ENCODE measurements at regions not wholly inside any gene's neighbourhood (a gene's known extent, or its start where the extent isn't known, plus 50 kb on each side); places are given as distances from the start of the nearest gene placed in this dataset.
"Not testable (repeated sequence)": the region's sequence is repeated elsewhere in the genome, so short reads cannot be mapped to it uniquely, and the experiment has no call there.

DNA sequence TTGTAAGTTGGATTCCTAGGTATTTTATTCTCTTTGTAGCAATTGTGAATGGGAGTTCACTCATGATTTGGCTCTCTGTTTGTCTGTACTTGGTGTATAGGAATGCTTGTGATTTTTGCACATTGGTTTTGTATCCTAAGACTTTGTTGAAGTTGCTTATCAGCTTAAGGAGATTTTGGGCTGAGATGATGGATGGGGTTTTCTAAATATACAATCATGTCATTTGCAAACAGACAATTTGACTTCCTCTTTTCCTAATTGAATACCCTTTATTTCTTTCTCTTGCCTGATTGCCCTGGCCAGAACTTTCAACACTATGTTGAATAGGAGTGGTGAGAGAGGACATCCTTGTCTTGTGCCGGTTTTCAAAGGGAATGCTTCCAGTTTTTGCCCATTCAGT is 391.8 kb downstream of the NPIPA7 start:
- not testable (repeated sequence) for H3K9me3 Mint-ChIP-seq; H3K4me3 Mint-ChIP-seq; H3K27me3 Mint-ChIP-seq (ENCODE audit: low read depth); H3K36me3 Mint-ChIP-seq (ENCODE audit: low read depth); H3K4me1 Mint-ChIP-seq (ENCODE audit: low read depth); H3K27ac Mint-ChIP-seq

DNA sequence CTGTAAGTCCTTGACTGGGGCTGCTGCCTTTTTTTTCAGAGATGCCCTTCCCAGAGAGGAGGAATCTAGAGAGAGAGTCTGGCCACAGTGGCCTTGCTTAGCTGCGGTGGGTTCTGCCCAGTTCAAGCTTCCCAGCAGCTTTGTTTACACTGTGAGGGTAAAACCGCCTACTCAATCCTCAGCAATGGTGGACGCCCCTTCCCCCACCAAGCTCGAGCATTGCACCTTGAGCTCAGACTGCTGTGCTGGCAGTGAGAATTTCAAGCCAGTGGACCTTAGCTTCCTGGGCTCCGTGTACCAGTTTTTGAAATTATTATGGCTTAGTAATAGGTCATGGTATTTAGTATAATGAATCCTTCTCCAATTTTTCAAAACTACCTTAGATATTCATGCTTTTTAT is 395.4 kb downstream of the NPIPA7 start:
- no peaks in the 10 kb centered on the region for H3K36me3 Mint-ChIP-seq (ENCODE audit: low read depth)
- no peaks in the 10 kb centered on the region for H3K9me3 Mint-ChIP-seq
- H3K27me3 Mint-ChIP-seq (ENCODE audit: low read depth) = no peaks in the 10 kb centered on the region
- H3K27ac Mint-ChIP-seq = no peak overlapping the region
- no peak overlapping the region for H3K4me3 Mint-ChIP-seq
- H3K4me1 Mint-ChIP-seq (ENCODE audit: low read depth) = no peaks in the 10 kb centered on the region

DNA sequence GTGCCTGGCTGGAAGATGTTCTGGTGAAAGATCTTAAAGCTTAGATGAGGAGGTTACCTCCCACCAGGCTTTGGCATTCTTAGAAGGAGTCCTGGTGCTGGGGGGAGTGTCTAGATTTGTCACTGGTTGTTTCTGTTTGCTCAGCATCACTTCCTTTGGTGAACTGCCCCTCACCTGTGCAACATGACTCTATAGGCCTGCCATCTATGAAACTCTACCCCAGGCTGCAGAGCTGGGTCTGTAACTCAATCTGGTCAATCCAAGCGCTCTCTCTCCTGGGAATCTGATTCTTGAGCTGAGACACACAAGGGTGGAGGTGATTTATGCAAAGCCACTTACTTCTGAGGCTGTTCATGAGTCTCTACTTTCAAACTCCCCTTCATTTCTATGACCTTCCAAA is 399.4 kb downstream of the NPIPA7 start:
- Mint-ChIP-seq H3K27ac (no peak overlapping the region), H3K9me3 (no peaks in the 10 kb centered on the region), H3K4me3 (no peak overlapping the region), H3K4me1 (ENCODE audit: low read depth) (no peaks in the 10 kb centered on the region), H3K36me3 (ENCODE audit: low read depth) (no peaks in the 10 kb centered on the region), H3K27me3 (ENCODE audit: low read depth) (no peaks in the 10 kb centered on the region)

DNA sequence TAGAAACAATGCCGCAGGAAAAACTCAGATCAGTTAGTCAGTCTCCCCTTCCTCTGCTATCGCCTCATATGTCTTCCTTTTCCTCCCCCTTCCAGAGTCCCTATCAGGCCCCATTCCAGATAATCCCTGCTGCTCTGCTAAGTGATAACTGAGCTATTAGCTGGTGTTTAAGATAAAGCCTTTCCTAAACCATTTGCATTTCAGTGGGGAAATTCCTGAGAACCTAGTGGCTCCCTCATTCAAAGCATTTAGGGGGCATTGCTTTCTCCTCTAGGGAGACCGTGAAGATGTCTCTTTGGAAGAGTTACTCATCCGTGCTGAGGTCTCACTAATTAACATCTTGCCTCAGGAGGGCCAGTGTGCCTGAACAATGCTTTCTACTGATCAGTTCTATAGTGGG is 401.6 kb downstream of the NPIPA7 start:
- H3K27me3 Mint-ChIP-seq (ENCODE audit: low read depth) = no peaks in the 10 kb centered on the region
- H3K27ac Mint-ChIP-seq = no peak overlapping the region
- no peak overlapping the region for H3K4me3 Mint-ChIP-seq
- H3K4me1 Mint-ChIP-seq (ENCODE audit: low read depth) = no peaks in the 10 kb centered on the region
- H3K36me3 Mint-ChIP-seq (ENCODE audit: low read depth) = no peaks in the 10 kb centered on the region
- no peaks in the 10 kb centered on the region for H3K9me3 Mint-ChIP-seq

DNA sequence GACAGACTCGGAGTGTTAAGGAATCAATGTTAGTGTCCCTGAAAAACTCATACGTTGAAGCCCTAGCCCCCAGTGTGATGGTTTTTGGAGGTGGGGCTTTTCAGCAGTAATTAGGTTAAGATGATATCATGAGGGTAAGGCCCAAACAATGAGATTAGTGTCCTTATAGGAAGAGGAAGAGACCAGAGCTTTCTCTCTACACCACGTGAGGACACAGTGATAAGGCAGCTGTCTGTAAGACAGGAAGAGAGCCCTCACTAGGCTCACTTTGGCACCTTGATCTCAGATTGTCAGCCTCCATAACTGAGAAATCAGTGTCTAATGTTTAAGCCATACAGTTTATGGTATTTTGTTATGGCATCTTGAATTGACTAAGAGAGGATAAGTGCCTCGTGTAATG is 403.2 kb downstream of the NPIPA7 start:
- Mint-ChIP-seq H3K27ac (no peak overlapping the region), H3K27me3 (ENCODE audit: low read depth) (no peaks in the 10 kb centered on the region), H3K36me3 (ENCODE audit: low read depth) (no peaks in the 10 kb centered on the region), H3K9me3 (no peaks in the 10 kb centered on the region), H3K4me1 (ENCODE audit: low read depth) (no peaks in the 10 kb centered on the region), H3K4me3 (no peak overlapping the region)

DNA sequence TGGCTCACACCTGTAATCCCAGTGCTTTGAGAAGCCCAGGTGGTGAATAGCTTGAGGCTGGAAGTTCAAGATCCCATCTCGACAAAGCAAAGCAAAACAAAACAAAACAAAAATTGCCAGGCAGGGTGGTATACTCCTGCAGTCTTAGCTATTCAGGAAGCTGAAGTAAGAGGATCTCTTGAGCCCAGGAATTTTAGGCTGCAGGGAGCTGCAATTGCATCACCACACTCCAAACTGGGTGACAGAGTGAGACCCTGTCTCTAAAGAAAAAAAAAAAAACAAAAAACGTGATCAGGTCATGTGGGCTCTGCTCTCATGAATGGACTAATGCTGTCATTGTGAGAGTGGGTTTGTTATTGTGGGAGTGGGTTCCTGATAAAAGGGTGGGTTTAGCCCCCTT is 409.1 kb downstream of the NPIPA7 start:
- Mint-ChIP-seq H3K36me3 (ENCODE audit: low read depth) (no peaks in the 10 kb centered on the region), H3K4me1 (ENCODE audit: low read depth) (no peaks in the 10 kb centered on the region), H3K4me3 (no peak overlapping the region), H3K9me3 (peaks cover 7% of the 10 kb centered on the region), H3K27me3 (ENCODE audit: low read depth) (no peaks in the 10 kb centered on the region), H3K27ac (no peak overlapping the region)

DNA sequence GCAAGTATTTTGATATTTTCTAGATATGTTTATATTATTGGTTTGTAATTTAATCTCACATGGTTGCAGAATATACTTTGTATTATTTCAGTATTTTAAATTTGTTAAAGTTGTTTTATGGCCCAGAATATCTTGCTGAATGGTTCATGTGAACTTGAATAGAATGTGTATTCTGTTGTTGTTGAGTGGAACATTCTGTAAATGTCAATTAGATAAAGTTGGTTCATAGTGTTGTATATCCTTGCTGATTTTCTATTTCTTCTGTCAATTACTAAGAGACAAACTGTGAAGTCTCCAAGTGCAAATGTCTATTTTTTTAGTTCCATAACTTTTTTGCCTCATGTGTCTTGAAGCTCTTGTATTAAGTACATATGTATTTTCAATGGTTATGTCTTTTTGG is 411.7 kb downstream of the NPIPA7 start:
- no peak overlapping the region for H3K27ac Mint-ChIP-seq
- H3K4me1 Mint-ChIP-seq (ENCODE audit: low read depth) = no peaks in the 10 kb centered on the region
- peaks cover 7% of the 10 kb centered on the region for H3K9me3 Mint-ChIP-seq
- H3K27me3 Mint-ChIP-seq (ENCODE audit: low read depth) = no peaks in the 10 kb centered on the region
- no peaks in the 10 kb centered on the region for H3K36me3 Mint-ChIP-seq (ENCODE audit: low read depth)
- no peak overlapping the region for H3K4me3 Mint-ChIP-seq

DNA sequence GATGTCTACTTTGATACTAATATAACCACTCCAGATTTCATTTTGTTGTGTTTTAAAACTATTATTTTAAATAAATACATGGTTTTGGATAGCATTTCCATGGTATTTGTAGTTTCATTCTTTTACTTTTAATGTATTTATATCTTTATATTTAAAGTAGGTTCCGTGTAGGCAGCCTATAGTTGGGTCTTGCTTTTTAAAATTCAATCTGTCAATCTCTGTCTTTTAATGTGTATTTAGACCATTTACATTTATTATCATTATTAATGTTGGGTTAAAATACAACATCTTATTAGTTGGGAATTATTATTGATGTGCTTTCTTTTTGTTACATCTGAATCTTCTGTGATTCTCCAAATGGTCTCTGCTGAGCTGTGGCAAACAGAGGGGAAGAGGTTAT is 412.1 kb downstream of the NPIPA7 start:
- Mint-ChIP-seq H3K27ac (no peak overlapping the region), H3K9me3 (peaks cover 7% of the 10 kb centered on the region), H3K27me3 (ENCODE audit: low read depth) (no peaks in the 10 kb centered on the region), H3K4me3 (no peak overlapping the region), H3K4me1 (ENCODE audit: low read depth) (no peaks in the 10 kb centered on the region), H3K36me3 (ENCODE audit: low read depth) (no peaks in the 10 kb centered on the region)

DNA sequence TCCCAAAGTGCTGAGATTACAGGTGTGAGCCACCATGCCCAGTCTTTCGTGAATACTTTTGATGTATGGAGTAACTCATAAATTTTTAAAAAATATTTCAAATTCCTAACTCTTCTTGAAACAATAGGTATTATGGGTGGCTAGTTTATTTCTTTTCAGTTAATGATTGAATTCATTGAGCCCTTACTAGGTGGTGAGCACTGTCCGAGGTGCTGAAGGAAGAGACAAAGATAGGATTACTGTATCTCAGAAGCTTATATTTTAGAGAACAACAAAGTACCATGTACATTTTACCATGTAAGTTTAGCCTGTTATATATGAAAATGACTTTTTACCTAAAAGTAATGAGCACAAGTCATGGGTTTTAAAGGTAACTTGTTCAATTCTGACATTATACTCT is 418.3 kb downstream of the NPIPA7 start:
- Mint-ChIP-seq H3K36me3 (ENCODE audit: low read depth) (no peaks in the 10 kb centered on the region), H3K27ac (no peak overlapping the region), H3K27me3 (ENCODE audit: low read depth) (no peaks in the 10 kb centered on the region), H3K9me3 (peaks cover under 1% of the 10 kb centered on the region), H3K4me1 (ENCODE audit: low read depth) (no peaks in the 10 kb centered on the region), H3K4me3 (no peak overlapping the region)

DNA sequence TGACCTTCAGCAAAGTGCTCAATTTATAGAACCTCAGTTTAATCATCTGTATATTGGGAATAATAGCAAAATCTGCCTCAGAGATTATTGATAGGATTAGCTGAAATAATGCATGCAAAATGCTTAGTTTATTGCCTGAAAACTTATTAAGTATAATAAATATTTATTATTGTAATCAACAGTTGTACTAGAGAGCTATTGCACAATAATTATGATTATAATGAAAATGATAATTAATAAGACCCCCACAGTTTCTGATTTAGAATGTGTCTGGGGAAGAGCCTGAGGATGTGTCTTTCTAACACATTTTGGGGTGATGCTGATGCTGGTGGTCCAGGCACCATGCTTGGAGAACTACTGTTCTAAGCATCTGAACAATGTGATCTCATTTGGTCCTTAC is 419.6 kb downstream of the NPIPA7 start:
- no peaks in the 10 kb centered on the region for H3K4me1 Mint-ChIP-seq (ENCODE audit: low read depth)
- no peak overlapping the region for H3K27ac Mint-ChIP-seq
- no peaks in the 10 kb centered on the region for H3K9me3 Mint-ChIP-seq
- no peaks in the 10 kb centered on the region for H3K36me3 Mint-ChIP-seq (ENCODE audit: low read depth)
- H3K4me3 Mint-ChIP-seq = no peak overlapping the region
- no peaks in the 10 kb centered on the region for H3K27me3 Mint-ChIP-seq (ENCODE audit: low read depth)

DNA sequence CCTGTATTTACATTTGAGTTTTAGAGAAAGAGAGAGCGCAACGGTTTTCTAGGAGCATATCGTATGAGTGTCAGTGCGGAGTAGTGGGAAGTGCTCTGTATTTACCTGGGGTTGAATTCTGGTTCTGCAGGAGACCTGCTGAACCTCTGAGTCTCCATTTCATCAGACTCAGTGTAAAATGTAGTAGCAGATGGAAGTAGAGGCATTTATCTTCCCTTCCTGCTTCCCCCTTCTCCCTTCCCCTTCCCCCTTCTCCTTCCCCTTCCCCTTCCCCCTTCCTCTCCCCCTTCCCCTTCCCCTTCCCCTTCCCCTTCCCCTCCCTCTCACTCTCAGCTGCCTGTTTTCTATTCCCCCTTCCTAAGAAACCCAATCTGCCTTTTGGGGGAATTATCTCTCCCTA is 426.9 kb downstream of the NPIPA7 start:
- Mint-ChIP-seq H3K4me1 (ENCODE audit: low read depth) (no peaks in the 10 kb centered on the region), H3K27ac (no peak overlapping the region), H3K36me3 (ENCODE audit: low read depth) (no peaks in the 10 kb centered on the region), H3K27me3 (ENCODE audit: low read depth) (no peaks in the 10 kb centered on the region), H3K9me3 (no peaks in the 10 kb centered on the region), H3K4me3 (no peak overlapping the region)

DNA sequence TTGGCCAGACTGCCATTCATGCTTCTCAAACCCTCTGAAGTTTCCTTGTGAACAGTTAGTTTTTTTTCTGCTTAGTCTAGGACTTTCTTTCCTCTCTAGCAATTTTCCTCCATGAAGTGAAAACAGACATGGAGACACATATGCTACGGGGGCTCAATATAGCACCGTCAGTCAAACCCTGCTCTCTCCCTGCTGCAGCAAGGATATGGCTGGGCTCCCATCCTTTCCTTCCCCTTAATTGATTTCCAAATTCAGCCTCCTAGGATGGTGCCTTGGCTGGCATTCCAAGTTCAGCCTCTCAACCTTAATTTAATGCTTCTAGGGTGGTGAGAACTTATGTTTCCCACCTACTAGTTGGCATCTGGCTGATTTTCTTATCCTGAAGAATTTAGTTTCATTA is 436.7 kb downstream of the NPIPA7 start:
- H3K27me3 Mint-ChIP-seq (ENCODE audit: low read depth) = no peaks in the 10 kb centered on the region
- no peaks in the 10 kb centered on the region for H3K4me1 Mint-ChIP-seq (ENCODE audit: low read depth)
- no peak overlapping the region for H3K4me3 Mint-ChIP-seq
- H3K27ac Mint-ChIP-seq = no peak overlapping the region
- no peaks in the 10 kb centered on the region for H3K36me3 Mint-ChIP-seq (ENCODE audit: low read depth)
- H3K9me3 Mint-ChIP-seq = no peaks in the 10 kb centered on the region

DNA sequence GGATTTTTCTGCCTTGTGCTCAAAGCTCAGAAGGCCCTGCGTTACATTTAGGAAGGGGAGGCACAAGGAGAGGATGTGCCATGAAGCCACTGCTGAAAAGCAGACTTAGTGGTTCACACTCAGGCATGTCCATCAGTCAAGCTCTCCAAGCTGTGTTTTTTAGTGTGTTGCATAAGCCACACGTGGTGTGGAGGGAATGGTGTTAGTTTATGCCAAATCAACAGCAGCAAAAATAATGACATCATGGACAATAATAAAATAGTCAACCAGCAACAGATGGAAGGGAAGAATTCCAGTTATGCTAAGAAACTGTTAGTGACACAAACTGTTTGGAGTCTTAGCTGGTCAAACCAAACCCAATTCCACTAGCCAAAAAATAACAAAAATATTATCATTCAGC is 438.3 kb downstream of the NPIPA7 start:
- H3K9me3 Mint-ChIP-seq = peaks cover 10% of the 10 kb centered on the region

DNA sequence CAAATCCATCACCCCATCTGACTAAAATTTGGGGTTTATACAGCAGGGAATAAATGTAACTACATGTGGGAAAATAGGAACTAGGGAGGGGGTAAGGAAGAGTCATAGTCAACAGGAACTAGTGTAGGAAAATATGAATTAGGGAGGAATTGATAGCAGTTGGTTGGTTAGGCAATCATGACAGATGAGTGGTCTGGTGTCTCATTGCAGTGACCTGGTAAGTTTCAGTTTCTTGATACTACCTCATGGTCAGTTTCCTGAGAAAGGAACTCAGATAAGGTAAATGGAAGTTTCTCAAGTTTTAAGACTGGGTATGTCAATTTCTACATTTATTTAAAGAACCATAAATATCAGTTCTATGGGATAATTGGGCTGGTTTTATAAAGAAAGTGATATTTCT is 442.3 kb downstream of the NPIPA7 start:
- Mint-ChIP-seq H3K36me3 (ENCODE audit: low read depth) (no peaks in the 10 kb centered on the region), H3K9me3 (peaks cover 10% of the 10 kb centered on the region), H3K27me3 (ENCODE audit: low read depth) (no peaks in the 10 kb centered on the region), H3K4me3 (no peak overlapping the region), H3K27ac (no peak overlapping the region), H3K4me1 (ENCODE audit: low read depth) (no peaks in the 10 kb centered on the region)

More for the DNA sequence above, 438.3 kb downstream of the NPIPA7 start:
- no peaks in the 10 kb centered on the region for H3K4me1 Mint-ChIP-seq (ENCODE audit: low read depth)
- no peak overlapping the region for H3K27ac Mint-ChIP-seq
- no peaks in the 10 kb centered on the region for H3K36me3 Mint-ChIP-seq (ENCODE audit: low read depth)
- H3K27me3 Mint-ChIP-seq (ENCODE audit: low read depth) = no peaks in the 10 kb centered on the region
- H3K4me3 Mint-ChIP-seq = no peak overlapping the region

DNA sequence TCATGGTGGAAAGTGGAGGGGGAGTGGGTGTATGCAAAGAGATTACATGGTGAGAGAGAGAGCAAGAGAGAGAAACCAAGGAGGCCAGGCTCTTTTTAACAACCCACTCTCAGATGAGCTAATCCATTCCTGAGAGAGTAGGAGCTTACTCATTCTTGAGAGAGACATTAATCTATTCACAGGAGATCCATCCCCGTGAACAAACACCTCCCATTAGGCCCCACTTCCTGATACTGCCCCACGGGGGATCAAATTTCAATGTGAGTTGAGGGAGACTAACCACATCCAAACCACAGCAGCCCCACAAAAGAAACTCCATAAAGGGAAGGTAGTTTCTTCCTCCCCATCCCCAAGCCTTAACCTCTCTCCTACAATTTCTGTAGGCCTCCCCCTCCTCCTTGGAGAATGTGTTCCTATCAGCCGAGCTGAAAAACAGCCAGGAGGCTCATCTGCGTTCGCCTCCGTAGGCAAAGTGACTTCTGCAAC is 450.0 kb downstream of the NPIPA7 start:
- Mint-ChIP-seq H3K27ac (no peak overlapping the region), H3K36me3 (ENCODE audit: low read depth) (no peaks in the 10 kb centered on the region), H3K27me3 (ENCODE audit: low read depth) (no peaks in the 10 kb centered on the region), H3K9me3 (peaks cover 6% of the 10 kb centered on the region), H3K4me3 (no peak overlapping the region), H3K4me1 (ENCODE audit: low read depth) (no peaks in the 10 kb centered on the region)

DNA sequence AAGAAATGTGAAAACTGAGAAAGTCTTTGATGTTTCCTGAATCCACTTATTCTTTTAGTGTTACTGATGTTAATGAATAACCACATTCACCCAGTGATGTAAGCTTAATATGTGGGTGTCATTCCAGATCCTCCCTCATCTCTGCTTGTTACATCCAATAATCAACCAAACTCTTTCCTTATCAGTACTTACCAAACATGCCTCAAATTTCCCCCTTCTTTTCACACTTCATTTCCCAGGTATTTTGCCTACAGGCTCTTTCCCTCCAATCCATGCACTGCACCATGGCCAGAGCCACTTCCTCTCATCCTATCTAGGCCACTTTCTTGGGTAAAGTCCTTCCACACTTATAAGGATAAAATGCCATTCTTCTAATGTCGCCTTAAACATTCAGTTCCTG is 451.5 kb downstream of the NPIPA7 start:
- Mint-ChIP-seq H3K4me1 (ENCODE audit: low read depth) (no peaks in the 10 kb centered on the region), H3K36me3 (ENCODE audit: low read depth) (no peaks in the 10 kb centered on the region), H3K9me3 (peaks cover 13% of the 10 kb centered on the region), H3K27me3 (ENCODE audit: low read depth) (no peaks in the 10 kb centered on the region), H3K4me3 (no peak overlapping the region), H3K27ac (no peak overlapping the region)

Data from T-helper 1 cell treated with Interleukin-12 subunit alpha and Interleukin-12 subunit beta and Interleukin-4 antibody, amounts not matched to agents 30 μg/mL and 1 μg/mL, for 36 hours (primary cell).